SK-N-SH treated with all-trans-retinoic acid at 6 μM for 48 hours (cell line): ENCODE measurements at regions not wholly inside any gene's neighbourhood (a gene's known extent, or its start where the extent isn't known, plus 50 kb on each side); places are given as distances from the start of the nearest gene placed in this dataset.

Source experiments
- POU6F1 ChIP-seq: fragments of 250-450 bp; sonication (Bioruptor Pico); IDR thresholded peaks from 2 replicates; pipeline ENCODE4 v1.8.0; 2021; ENCODE audit warnings: low read depth, mild to moderate bottlenecking, moderate library complexity, borderline replicate concordance
- SNAI2 ChIP-seq: fragments of 250-450 bp; sonication (Bioruptor Pico); IDR thresholded peaks from 2 replicates; pipeline ENCODE4 v1.5.0; 2020; ENCODE audit warnings: mild to moderate bottlenecking, moderate library complexity
- ZFP3 ChIP-seq: fragments of 250-450 bp; sonication (Bioruptor Pico); IDR thresholded peaks from 2 replicates; pipeline ENCODE4 v1.5.0; 2020; ENCODE audit warnings: mild to moderate bottlenecking, moderate library complexity

GRCh38 chr15:79676621-79677020 lies 220.2 kb downstream of the MTHFS start:
- TF ChIP-seq SNAI2 (CRISPR knock-in tag) (no peak), POU6F1 (CRISPR knock-in tag) (no peak), ZFP3 (CRISPR knock-in tag) (no peak)
